ENCODE measurements at regions not wholly inside any gene's neighbourhood (a gene's known extent, or its start where the extent isn't known, plus 50 kb on each side); places are given as distances from the start of the nearest gene placed in this dataset.

- DNase-seq (ENCODE audit: low read depth) = no peak
- TF ChIP-seq CTCF (IDR thresholded peaks at IDR 0.05; ENCODE audit: control insufficient read depth, insufficient read depth, low read depth, low read length, missing control alignments) = no peak
- no peak overlapping the region for H3K4me3 ChIP-seq (ENCODE audit: control insufficient read depth, low read depth, low read length)
Measured at GRCh38 chr5:92808474-92808873, 772.5 kb downstream of the NR2F1-AS1 start.

- no peak overlapping the region for H3K4me3 ChIP-seq (ENCODE audit: control insufficient read depth, low read depth, low read length)
- DNase-seq (ENCODE audit: low read depth) = no peak
- no peak for TF ChIP-seq CTCF (IDR thresholded peaks at IDR 0.05; ENCODE audit: control insufficient read depth, insufficient read depth, low read depth, low read length, missing control alignments)
Measured at GRCh38 chr5:92807085-92807484, 773.9 kb downstream of the NR2F1-AS1 start.

- TF ChIP-seq CTCF (IDR thresholded peaks at IDR 0.05; ENCODE audit: control insufficient read depth, insufficient read depth, low read depth, low read length, missing control alignments) = no peak
- no peak for DNase-seq (ENCODE audit: low read depth)
- H3K4me3 ChIP-seq (ENCODE audit: control insufficient read depth, low read depth, low read length) = no peak overlapping the region
Measured at GRCh38 chr5:92805446-92805845, 775.6 kb downstream of the NR2F1-AS1 start.

- H3K4me3 ChIP-seq (ENCODE audit: control insufficient read depth, low read depth, low read length) = no peak overlapping the region
- DNase-seq (ENCODE audit: low read depth) = no peak
- TF ChIP-seq CTCF (IDR thresholded peaks at IDR 0.05; ENCODE audit: control insufficient read depth, insufficient read depth, low read depth, low read length, missing control alignments) = no peak
Measured at GRCh38 chr5:92801911-92802310, 779.1 kb downstream of the NR2F1-AS1 start.

- H3K4me3 ChIP-seq (ENCODE audit: control insufficient read depth, low read depth, low read length) = no peak overlapping the region
- DNase-seq (ENCODE audit: low read depth) = no peak
- no peak for TF ChIP-seq CTCF (IDR thresholded peaks at IDR 0.05; ENCODE audit: control insufficient read depth, insufficient read depth, low read depth, low read length, missing control alignments)
Measured at GRCh38 chr5:92800365-92800764, 780.7 kb downstream of the NR2F1-AS1 start.

GRCh38 chr5:92795633-92796032 lies 785.4 kb downstream of the NR2F1-AS1 start:
- TF ChIP-seq CTCF (IDR thresholded peaks at IDR 0.05; ENCODE audit: control insufficient read depth, insufficient read depth, low read depth, low read length, missing control alignments) = no peak
- no peak for DNase-seq (ENCODE audit: low read depth)

GRCh38 chr5:92780057-92780456 lies 801.0 kb downstream of the NR2F1-AS1 start:
- H3K4me3 ChIP-seq (ENCODE audit: control insufficient read depth, low read depth, low read length) = no peak overlapping the region
- no peak for TF ChIP-seq CTCF (IDR thresholded peaks at IDR 0.05; ENCODE audit: control insufficient read depth, insufficient read depth, low read depth, low read length, missing control alignments)
- DNase-seq (ENCODE audit: low read depth) = no peak

More at GRCh38 chr5:92795633-92796032, 785.4 kb downstream of the NR2F1-AS1 start:
- no peak overlapping the region for H3K4me3 ChIP-seq (ENCODE audit: control insufficient read depth, low read depth, low read length)

Data from AG09309 (cell line).